Stimulated activated CD4-positive, alpha-beta T cell treated with anti-CD3 and anti-CD28 coated beads, Interleukin-2, amount 100 ng/mL, for 24 hours (primary cell): ENCODE measurements at regions not wholly inside any gene's neighbourhood (a gene's known extent, or its start where the extent isn't known, plus 50 kb on each side); places are given as distances from the start of the nearest gene placed in this dataset.

Experiments
- DNase-seq, 2 donors: peaks; one replicate each; pipeline ENCODE4 v3.0.0-alpha.2; 2020

GRCh38 chr9:1598270-1598669, 416.9 kb upstream of the SMARCA2 start:
- DNase-seq: no peak

GRCh38 chr9:1599961-1600360, 415.2 kb upstream of the SMARCA2 start:
- DNase-seq: no peak

- DNase-seq: no peak
Observed at GRCh38 chr9:1604942-1605560, 410.1 kb upstream of the SMARCA2 start.

GRCh38 chr9:1606253-1606652, 408.9 kb upstream of the SMARCA2 start:
- no peak for DNase-seq

GRCh38 chr9:1612886-1613285, 402.3 kb upstream of the SMARCA2 start:
- no peak for DNase-seq

GRCh38 chr9:1617419-1617818, 397.7 kb upstream of the SMARCA2 start:
- DNase-seq: no peak

- no peak for DNase-seq
Observed at GRCh38 chr9:1619915-1620710, 395.0 kb upstream of the SMARCA2 start.

- DNase-seq: no peak
Observed at GRCh38 chr9:1637401-1637800, 377.7 kb upstream of the SMARCA2 start.

GRCh38 chr9:1639166-1639565, 376.0 kb upstream of the SMARCA2 start:
- DNase-seq: no peak

- DNase-seq: no peak
Observed at GRCh38 chr9:1647776-1648175, 367.4 kb upstream of the SMARCA2 start.

GRCh38 chr9:1653282-1653681, 361.9 kb upstream of the SMARCA2 start:
- no peak for DNase-seq

- DNase-seq: no peak
Observed at GRCh38 chr9:1658661-1659362, 356.3 kb upstream of the SMARCA2 start.

- DNase-seq: no peak
Observed at GRCh38 chr9:1659363-1659690, 355.8 kb upstream of the SMARCA2 start.

GRCh38 chr9:1668441-1668840, 346.7 kb upstream of the SMARCA2 start:
- no peak for DNase-seq

GRCh38 chr9:1673300-1673699, 341.8 kb upstream of the SMARCA2 start:
- no peak for DNase-seq

GRCh38 chr9:1676771-1677170, 338.4 kb upstream of the SMARCA2 start:
- no peak for DNase-seq

GRCh38 chr9:1683951-1684350, 331.2 kb upstream of the SMARCA2 start:
- no peak for DNase-seq

- DNase-seq: no peak
Observed at GRCh38 chr9:1698991-1699390, 316.2 kb upstream of the SMARCA2 start.

- no peak for DNase-seq
Observed at GRCh38 chr9:1701113-1701512, 314.0 kb upstream of the SMARCA2 start.

- no peak for DNase-seq
Observed at GRCh38 chr9:1702701-1703100, 312.4 kb upstream of the SMARCA2 start.

GRCh38 chr9:1707291-1707690, 307.9 kb upstream of the SMARCA2 start:
- DNase-seq: no peak

GRCh38 chr9:1708219-1708618, 306.9 kb upstream of the SMARCA2 start:
- no peak for DNase-seq

GRCh38 chr9:1709347-1709746, 305.8 kb upstream of the SMARCA2 start:
- DNase-seq: no peak

GRCh38 chr9:1712861-1713450, 302.2 kb upstream of the SMARCA2 start:
- DNase-seq: no peak
